ENCODE measurements at regions not wholly inside any gene's neighbourhood (a gene's known extent, or its start where the extent isn't known, plus 50 kb on each side); places are given as distances from the start of the nearest gene placed in this dataset.
"Not testable (repeated sequence)": the region's sequence is repeated elsewhere in the genome, so short reads cannot be mapped to it uniquely, and the experiment has no call there.

DNA sequence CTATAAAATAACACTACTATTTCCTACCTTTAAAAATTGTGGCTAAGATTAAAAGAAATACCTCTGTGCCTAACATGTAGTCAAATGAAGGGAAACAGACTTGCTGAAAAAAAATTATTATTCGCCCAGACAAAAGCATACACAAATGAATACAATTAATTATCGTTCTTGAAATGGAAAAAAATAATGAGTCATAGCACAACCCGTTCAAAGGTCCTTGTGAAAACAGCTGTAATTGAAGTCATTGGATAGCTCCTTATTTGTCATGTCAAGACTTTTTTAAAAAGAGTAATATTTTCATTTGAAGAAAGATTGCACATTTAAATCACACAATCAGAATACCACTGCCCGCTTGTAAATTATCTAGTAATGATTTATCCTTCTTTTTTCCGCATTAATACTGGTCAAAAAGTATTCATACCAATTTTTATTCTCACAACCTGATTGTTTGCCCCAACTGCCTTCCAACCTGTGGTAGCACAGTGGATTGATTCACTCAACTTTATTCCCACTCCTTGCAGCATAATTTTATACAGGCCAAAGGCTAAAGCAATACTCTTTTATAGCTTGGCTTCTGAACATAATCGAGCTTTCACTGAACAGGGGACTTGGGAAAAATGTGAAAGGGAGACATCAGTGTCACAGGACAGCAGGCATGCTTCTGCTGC lies 655.2 kb upstream of the MAP3K7 start:
- Mint-ChIP-seq H3K4me1 (no peaks in the 10 kb centered on the region), H3K4me3 (no peak overlapping the region), H3K36me3 (ENCODE audit: low read depth) (no peaks in the 10 kb centered on the region), H3K9me3 (no peaks in the 10 kb centered on the region), H3K27me3 (no peaks in the 10 kb centered on the region), H3K27ac (no peak overlapping the region)
- DNase-seq (no peak), ATAC-seq (no peak)

DNA sequence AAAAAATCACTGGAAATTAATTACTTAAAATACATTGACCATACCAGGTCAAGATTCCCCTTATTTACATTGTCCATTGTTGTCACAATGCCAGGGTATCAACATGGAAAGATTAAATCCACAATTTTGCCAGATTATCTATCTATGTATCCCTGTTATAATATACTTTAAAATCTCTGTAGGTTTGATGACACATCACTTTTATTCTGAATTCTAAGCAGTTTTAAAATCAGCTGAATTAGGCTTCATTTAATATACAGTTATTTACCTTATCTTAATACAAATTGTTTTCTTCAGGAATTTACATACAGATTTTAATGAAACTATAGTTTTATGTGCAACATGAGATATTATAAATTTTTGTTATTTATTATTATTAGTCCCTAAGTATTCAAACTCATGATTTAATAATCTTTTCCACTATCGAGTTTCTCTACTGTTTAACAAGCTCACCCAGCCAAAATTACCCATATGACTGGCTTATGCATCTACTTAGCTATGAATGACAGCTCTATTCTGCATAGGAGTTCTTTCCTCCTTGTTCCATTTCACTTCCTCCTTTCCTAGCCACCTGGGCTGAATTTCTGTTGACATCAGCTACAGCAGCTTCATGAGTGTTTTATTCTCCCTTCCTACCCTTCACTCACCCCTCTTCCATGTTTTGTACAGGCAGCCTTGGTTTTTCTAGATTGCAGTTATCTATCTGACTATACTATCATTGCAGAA lies 654.2 kb upstream of the MAP3K7 start:
- Mint-ChIP-seq H3K27me3 (no peaks in the 10 kb centered on the region), H3K9me3 (no peaks in the 10 kb centered on the region), H3K4me1 (no peaks in the 10 kb centered on the region), H3K4me3 (no peak overlapping the region), H3K27ac (no peak overlapping the region), H3K36me3 (ENCODE audit: low read depth) (no peaks in the 10 kb centered on the region)
- DNase-seq (no peak), ATAC-seq (no peak)

DNA sequence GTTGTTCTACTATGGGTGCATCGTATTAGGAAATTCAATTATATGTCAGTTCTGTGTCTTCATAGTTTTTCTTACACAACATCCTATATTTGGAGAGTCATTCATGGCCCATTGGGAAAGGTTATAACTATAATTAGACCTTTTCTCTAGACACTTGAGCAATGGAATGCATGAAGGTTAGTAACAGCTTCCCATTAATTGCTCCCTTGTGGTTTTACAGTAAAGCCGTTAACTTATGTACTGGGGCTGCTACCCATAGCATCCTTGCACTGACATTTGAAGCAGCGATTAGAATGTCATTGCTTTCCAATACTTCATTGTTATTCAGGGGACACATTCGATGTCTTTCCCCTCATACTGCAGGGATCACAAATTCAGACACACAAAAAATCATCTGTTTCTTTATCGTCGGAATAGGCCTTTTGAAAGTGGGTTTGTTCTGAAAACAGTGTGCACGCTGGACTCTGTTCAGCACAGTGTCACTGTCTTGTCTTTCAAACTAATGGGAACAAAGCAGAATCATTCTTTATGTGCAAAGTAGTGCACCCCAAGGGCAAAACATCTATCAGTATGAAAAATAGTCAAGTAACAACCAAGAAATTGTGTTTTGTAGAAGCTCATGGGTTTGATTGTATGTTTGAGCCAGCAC lies 634.3 kb upstream of the MAP3K7 start:
- no peak for DNase-seq
- Mint-ChIP-seq H3K9me3 (no peaks in the 10 kb centered on the region), H3K27ac (no peak overlapping the region), H3K36me3 (ENCODE audit: low read depth) (no peaks in the 10 kb centered on the region), H3K4me3 (no peak overlapping the region), H3K27me3 (no peaks in the 10 kb centered on the region), H3K4me1 (no peaks in the 10 kb centered on the region)
- no peak for ATAC-seq

DNA sequence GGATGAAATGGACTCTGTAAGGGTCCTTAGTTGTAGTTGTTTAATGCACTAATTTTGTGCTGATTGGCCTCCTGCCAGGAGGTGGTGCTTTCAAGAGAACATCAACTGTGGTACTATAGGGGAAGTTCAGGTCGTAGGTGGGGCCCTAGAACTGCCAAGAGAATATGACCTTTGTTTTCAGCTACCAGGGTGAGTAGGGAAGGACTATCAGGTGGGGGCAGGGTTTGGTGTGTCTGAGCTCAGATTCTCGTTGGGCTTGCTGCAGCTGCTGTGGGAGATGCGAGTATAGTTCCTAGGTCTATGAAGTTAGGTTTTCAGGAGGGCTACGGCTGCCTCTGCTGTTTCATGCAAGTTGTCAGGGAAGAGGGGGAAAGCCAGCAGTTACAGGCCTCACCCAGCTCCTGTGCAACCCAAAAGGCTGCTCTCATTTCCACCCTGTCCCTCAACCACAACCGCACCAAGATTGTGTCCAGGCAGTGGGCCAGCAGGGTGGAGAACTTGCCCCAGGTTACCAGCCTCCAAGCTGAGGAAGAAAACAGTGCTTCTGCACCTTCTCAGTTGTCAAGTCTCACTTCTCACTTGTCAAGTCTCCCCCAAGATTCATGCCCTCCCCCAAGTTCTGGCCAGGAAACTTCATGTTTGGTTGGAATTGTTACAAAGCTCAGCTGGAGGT lies 626.5 kb upstream of the MAP3K7 start:
- peaks cover 9% of the 10 kb centered on the region for H3K9me3 Mint-ChIP-seq
- H3K4me3 Mint-ChIP-seq, result no peak overlapping the region
- no peaks in the 10 kb centered on the region for H3K27me3 Mint-ChIP-seq
- no peaks in the 10 kb centered on the region for H3K36me3 Mint-ChIP-seq (ENCODE audit: low read depth)
- H3K4me1 Mint-ChIP-seq, result no peaks in the 10 kb centered on the region
- no peak overlapping the region for H3K27ac Mint-ChIP-seq
- ATAC-seq, result no peak
- no peak for DNase-seq

DNA sequence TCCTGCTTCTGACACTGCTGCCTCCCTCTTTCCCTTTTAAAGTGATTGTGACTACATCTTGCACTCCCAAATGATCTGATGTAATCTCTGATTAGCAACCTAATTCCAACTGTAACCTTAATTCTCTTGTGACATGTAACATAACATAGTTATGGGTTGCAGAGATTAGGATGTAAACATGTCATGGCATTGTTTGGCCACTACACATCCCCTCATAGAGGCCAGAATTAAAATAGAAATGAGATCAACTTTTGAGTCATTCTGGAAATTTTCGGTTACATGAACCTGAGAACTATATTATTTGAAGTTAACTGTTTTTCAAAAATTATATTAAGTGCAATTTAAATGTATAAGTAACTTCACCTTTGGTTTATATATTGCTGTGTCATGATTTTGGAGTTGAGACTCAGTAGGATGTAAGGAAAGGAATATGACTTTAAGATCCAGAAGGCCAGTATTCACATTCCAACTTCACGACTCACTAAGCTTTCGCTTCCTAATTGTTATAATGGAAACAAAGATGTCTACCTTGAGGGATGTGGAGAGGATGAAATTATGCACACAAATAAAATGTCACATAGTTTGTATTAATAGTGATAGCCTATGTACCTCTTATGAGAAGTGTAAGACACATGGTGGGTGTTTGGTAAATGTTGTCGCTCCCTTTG lies 611.9 kb upstream of the MAP3K7 start:
- Mint-ChIP-seq H3K4me3 (no peak overlapping the region), H3K27me3 (no peaks in the 10 kb centered on the region), H3K9me3 (peaks cover 10% of the 10 kb centered on the region), H3K36me3 (ENCODE audit: low read depth) (no peaks in the 10 kb centered on the region), H3K27ac (no peak overlapping the region), H3K4me1 (no peaks in the 10 kb centered on the region)
- DNase-seq, result no peak
- ATAC-seq, result no peak

DNA sequence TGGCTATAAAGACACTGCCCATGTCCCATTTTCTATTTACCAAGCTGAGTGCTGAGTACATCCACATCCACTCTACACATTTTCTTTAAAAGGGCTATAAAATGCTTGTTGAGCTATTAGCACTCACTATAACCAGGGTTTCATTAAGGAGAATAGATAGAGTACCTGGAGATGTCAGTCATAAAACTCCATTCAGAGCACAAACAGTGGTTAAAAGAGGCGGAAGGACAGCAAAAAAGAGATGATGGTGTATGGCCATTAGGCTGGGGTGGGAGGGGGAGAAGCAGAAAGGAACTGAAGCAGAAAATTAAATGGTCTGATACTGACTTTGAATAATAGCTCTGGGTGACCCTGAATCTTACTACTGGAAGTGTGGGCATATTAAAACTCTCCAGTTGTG lies 609.9 kb upstream of the MAP3K7 start:
- DNase-seq (no peak), ATAC-seq (no peak)
- Mint-ChIP-seq H3K4me1 (no peaks in the 10 kb centered on the region), H3K4me3 (no peak overlapping the region), H3K27me3 (no peaks in the 10 kb centered on the region), H3K36me3 (ENCODE audit: low read depth) (no peaks in the 10 kb centered on the region), H3K27ac (no peak overlapping the region), H3K9me3 (peaks cover 4% of the 10 kb centered on the region)

DNA sequence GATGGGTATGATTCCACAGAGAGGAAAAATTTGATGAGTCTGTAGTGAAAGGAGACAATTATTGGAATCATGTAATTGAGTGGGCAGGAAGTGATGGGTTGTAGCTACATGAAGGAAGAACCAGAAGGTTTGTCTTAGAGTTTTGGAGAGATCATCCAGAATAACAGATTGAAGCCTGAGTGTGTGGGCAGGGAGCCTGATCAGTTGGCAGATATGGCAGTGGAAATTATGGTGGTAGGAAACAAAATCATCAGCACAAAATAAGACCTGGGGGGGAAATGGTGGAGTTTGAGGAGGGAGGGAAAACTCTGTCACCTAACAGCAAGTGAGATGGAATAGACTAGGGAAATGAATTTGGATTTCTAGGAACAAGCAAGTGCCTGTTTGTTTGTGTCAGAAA lies 606.6 kb upstream of the MAP3K7 start:
- no peak overlapping the region for H3K27ac Mint-ChIP-seq
- no peaks in the 10 kb centered on the region for H3K9me3 Mint-ChIP-seq
- no peaks in the 10 kb centered on the region for H3K4me1 Mint-ChIP-seq
- ATAC-seq (no peak), DNase-seq (no peak)
- no peaks in the 10 kb centered on the region for H3K27me3 Mint-ChIP-seq
- no peaks in the 10 kb centered on the region for H3K36me3 Mint-ChIP-seq (ENCODE audit: low read depth)
- no peak overlapping the region for H3K4me3 Mint-ChIP-seq

DNA sequence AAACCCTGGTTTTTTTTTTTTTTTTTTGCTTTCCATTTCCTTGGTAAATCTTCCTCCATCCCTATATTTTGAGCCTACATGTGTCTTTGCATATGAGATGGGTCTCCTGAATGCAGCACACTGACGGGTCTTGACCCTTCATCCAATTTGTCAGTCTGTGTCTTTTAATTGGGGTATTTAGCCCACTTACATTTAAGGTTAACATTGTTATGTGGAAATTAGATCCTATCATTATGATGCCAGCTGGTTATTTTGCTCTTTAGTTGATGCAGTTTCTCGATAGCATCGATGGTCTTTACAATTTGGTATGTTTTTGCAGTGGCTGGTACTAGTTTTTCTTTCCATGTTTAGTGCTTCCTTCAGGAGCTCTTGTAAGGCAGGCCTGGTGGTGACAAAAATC lies 603.2 kb upstream of the MAP3K7 start:
- DNase-seq; H3K27ac Mint-ChIP-seq; H3K27me3 Mint-ChIP-seq; ATAC-seq; H3K4me3 Mint-ChIP-seq; H3K9me3 Mint-ChIP-seq; H3K36me3 Mint-ChIP-seq (ENCODE audit: low read depth); H3K4me1 Mint-ChIP-seq: not testable (repeated sequence)

DNA sequence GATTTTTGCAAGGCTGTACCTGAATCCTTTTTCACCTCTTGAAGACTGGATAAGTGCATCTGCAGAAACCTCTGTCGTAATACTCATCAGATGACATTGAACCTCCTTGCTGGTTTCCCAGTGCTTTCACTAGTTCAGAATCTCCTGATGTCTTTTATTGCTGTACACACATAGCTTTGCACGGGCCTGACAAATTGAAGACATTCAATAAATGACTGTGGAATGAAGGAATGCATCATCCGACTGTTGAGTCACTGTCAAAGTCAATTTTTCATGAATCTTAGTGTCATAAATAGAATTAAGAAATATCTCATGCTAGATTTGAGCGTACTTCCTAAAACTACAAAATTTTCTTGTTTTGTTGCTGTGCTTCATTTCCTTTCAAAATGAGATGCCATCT lies 598.2 kb upstream of the MAP3K7 start:
- no peaks in the 10 kb centered on the region for H3K4me1 Mint-ChIP-seq

DNA sequence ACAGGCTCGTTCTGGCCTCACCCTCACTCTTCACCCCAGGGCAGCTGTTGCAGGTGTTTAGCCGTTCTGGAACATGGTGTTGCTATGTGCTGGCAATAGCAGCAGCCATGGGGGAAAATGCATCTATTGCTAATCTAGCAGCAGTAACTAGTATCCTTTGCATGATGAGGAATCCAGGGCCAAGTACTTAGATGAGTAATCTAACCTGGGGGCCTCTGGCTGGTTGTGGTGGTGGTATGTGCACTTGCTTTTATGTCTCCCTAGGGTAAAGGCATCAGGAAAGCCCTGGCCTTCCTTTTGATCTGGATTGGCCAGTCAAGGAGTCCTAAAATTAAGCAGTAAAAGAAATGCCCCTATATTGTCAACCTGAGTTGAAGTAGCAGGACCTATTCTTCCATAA lies 594.5 kb upstream of the MAP3K7 start:
- DNase-seq, result no peak
- Mint-ChIP-seq H3K4me3 (no peak overlapping the region), H3K27ac (no peak overlapping the region), H3K9me3 (peaks cover 3% of the 10 kb centered on the region), H3K27me3 (no peaks in the 10 kb centered on the region), H3K36me3 (ENCODE audit: low read depth) (no peaks in the 10 kb centered on the region), H3K4me1 (no peaks in the 10 kb centered on the region)
- ATAC-seq, result no peak

More for the DNA sequence above, 598.2 kb upstream of the MAP3K7 start:
- Mint-ChIP-seq H3K9me3 (peaks cover 6% of the 10 kb centered on the region), H3K36me3 (ENCODE audit: low read depth) (no peaks in the 10 kb centered on the region), H3K27ac (no peak overlapping the region), H3K4me3 (no peak overlapping the region), H3K27me3 (no peaks in the 10 kb centered on the region)
- DNase-seq (no peak), ATAC-seq (no peak)

DNA sequence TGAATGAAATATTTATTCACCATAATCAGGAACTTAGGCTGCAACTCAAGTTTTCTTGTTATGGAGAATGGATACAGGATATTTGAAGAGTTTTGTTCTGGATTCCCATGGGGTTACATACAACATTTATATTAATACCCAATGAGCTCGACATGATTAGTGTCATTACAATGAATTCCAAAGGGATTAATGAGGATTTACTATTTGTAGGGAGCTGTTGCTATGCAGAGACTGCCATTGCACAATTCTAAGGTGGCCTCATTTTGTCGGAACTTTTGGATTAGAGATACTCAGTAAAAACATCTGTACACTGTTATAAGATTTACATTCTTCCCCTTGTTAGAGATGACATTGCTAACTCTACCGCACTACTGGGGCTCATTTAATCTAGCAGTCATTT lies 586.8 kb upstream of the MAP3K7 start:
- H3K27me3 Mint-ChIP-seq, result no peaks in the 10 kb centered on the region
- DNase-seq, result no peak
- no peaks in the 10 kb centered on the region for H3K36me3 Mint-ChIP-seq (ENCODE audit: low read depth)
- no peak for ATAC-seq
- no peaks in the 10 kb centered on the region for H3K9me3 Mint-ChIP-seq
- H3K4me3 Mint-ChIP-seq, result no peak overlapping the region
- H3K4me1 Mint-ChIP-seq, result no peaks in the 10 kb centered on the region
- H3K27ac Mint-ChIP-seq, result no peak overlapping the region

DNA sequence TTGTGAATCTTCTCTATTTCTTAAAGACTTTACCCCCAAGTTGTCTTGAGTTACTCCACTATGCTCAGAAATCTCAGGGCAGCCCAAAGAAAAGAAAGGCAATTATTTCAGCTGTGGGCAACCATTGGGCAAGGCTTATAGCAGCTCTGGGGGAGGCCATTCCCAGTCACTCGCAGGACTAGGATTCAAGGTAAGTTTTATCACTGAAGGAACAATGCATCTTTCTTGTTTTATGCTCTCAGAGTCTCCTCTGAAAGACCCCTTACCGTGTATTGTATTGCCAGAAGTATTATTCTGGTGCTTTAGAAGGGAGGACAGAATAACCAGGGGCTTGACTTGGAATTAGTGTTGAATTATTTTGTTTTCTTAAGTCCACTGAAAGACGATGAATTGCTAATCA lies 586.3 kb upstream of the MAP3K7 start:
- Mint-ChIP-seq H3K9me3 (no peaks in the 10 kb centered on the region), H3K27me3 (no peaks in the 10 kb centered on the region), H3K4me1 (no peaks in the 10 kb centered on the region), H3K36me3 (ENCODE audit: low read depth) (no peaks in the 10 kb centered on the region), H3K27ac (no peak overlapping the region), H3K4me3 (no peak overlapping the region)
- DNase-seq, result no peak
- ATAC-seq, result no peak

DNA sequence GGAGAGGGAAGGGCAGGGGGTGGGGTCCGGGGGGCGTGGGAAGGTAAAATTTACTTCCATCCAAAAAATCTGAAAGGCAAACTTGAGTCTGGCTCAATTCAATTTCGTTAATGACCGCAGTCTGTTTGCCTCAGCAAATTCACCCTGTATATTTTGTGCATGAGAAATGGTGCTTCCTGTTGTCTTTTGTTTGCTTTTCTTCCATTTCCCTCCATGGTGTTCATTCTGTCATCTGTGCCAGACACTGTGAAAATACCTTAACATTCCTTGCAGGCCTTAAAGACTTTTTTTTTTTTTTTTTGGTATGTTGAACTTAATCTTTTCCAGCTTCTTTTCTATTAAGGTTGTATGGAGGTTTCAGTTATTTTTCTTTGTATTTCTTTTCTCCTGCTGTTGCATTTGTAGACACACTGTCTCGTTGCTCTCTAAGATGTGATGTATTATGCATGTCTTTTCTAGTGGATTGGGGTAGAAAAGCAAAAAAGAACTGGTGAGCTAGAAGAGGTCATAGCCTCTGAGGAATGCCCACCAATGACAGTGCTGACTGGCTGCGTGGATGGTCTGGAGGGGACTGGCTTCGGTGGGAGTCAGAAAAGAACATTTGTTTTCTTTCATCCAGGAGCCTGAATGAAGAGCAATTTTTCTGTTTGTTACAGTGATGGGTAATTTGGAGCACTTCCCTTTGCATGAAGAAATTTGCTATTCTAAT lies 585.0 kb upstream of the MAP3K7 start:
- Mint-ChIP-seq H3K4me3 (no peak overlapping the region), H3K27ac (no peak overlapping the region), H3K36me3 (ENCODE audit: low read depth) (no peaks in the 10 kb centered on the region), H3K4me1 (no peaks in the 10 kb centered on the region), H3K9me3 (no peaks in the 10 kb centered on the region), H3K27me3 (no peaks in the 10 kb centered on the region)
- ATAC-seq, result no peak
- no peak for DNase-seq

DNA sequence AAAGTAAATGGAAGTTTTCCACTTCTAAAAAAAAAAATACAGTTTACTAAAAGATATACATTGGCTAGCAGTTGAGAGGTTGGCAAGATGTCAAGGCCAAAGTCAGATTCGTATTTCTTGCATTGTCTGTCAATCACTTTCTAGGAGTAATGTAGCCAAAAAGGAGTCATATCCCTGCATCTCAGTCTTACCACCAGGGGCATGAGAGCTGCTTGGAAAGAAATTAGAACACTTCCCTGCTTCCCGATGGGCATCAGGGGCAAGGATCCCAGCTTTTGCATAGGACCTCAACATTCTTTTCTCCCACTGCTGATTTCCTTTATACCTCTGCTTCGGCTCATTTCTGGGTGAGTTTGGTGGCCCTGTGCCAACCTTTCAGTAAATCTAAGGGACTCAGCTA lies 581.0 kb upstream of the MAP3K7 start:
- H3K9me3 Mint-ChIP-seq, result no peaks in the 10 kb centered on the region
- H3K4me3 Mint-ChIP-seq, result no peak overlapping the region
- no peaks in the 10 kb centered on the region for H3K27me3 Mint-ChIP-seq
- H3K27ac Mint-ChIP-seq, result no peak overlapping the region
- DNase-seq (no peak), ATAC-seq (no peak)
- no peaks in the 10 kb centered on the region for H3K4me1 Mint-ChIP-seq
- no peaks in the 10 kb centered on the region for H3K36me3 Mint-ChIP-seq (ENCODE audit: low read depth)
